B cell (primary cell): ENCODE measurements at regions not wholly inside any gene's neighbourhood (a gene's known extent, or its start where the extent isn't known, plus 50 kb on each side); places are given as distances from the start of the nearest gene placed in this dataset.

ENCODE experiments used
- ATAC-seq: fragments of 200-7000 bp; cut with Tn5 transposase; one replicate; pipeline ENCODE4 v1.10.0; 2021; ENCODE audit warnings: low read depth, mild to moderate bottlenecking, moderate number of reproducible peaks, moderate library complexity
- CTCF ChIA-PET: fragments of 350-600 bp; sonication (Branson Sonifier 250); formaldehyde crosslinking; loops from one replicate; lab custom pipeline; 2021; ENCODE audit warnings: antibody characterized with exemption, inconsistent platforms; lab: Charles Lee
- POLR2A ChIA-PET: fragments of 350-600 bp; sonication (Branson Sonifier 250); formaldehyde crosslinking; loops from one replicate; lab custom pipeline; 2021; ENCODE audit warnings: antibody characterized with exemption; lab: Charles Lee
- DNase-seq: peaks from one replicate; pipeline ENCODE4 v3.0.0; 2013
- H2AFZ ChIP-seq: 2 replicates; pipeline ENCODE4 v1.6.1; 2012; ENCODE audit warnings: mild to moderate bottlenecking, low read depth, low read length; ENCODE audit not compliant: insufficient read depth, poor library complexity, severe bottlenecking
- H3K27ac ChIP-seq, 2 donors: 1 replicate in 1 of 2; 2 replicates in 1 of 2; pipeline ENCODE4 v1.5.1; 2012 to 2013; ENCODE audit warnings: low read length in 2 of 2, mild to moderate bottlenecking in 2 of 2, moderate library complexity in 1 of 2
- H3K27me3 ChIP-seq, 4 experiments: fragments of 200-600 bp in 1 of 4; sonication (generic) in 1 of 4; replicated peaks in 1 of 4; 1 replicate in 2 of 4; 2 replicates in 2 of 4; pipeline versions ENCODE4 v1.6.1 to v1.7.0; 2013 to 2016; ENCODE audit warnings: low read length in 3 of 4, mild to moderate bottlenecking in 2 of 4, mixed read lengths in 1 of 4, moderate library complexity in 1 of 4; ENCODE audit not compliant: insufficient read depth in 4 of 4, control insufficient read depth in 3 of 4; ENCODE audit errors: control extremely low read depth in 1 of 4
- H3K36me3 ChIP-seq, 2 experiments: replicated peaks in 1 of 2; 1 replicate in 1 of 2; 2 replicates in 1 of 2; pipeline versions ENCODE4 v1.6.1 to v1.7.1; 2013; ENCODE audit warnings: low read length in 1 of 2; ENCODE audit not compliant: insufficient read depth in 2 of 2, control insufficient read depth in 1 of 2; ENCODE audit errors: control extremely low read depth in 1 of 2, extremely low read depth in 1 of 2
- H3K4me1 ChIP-seq, 2 donors: fragments of 200-600 bp in 1 of 2; sonication (generic) in 1 of 2; 1 replicate in 1 of 2; 2 replicates in 1 of 2; pipeline versions ENCODE4 v1.5.1 to v1.6.1; 2013 to 2017; ENCODE audit warnings: low read length in 2 of 2; ENCODE audit not compliant: control insufficient read depth in 2 of 2, insufficient read depth in 2 of 2
- H3K4me2 ChIP-seq: replicated peaks from 2 replicates; pipeline ENCODE3; 2012; ENCODE audit warnings: mild to moderate bottlenecking, low read depth, low read length; ENCODE audit not compliant: poor library complexity, severe bottlenecking
- H3K4me3 ChIP-seq, 5 experiments: fragments of 200-600 bp in 1 of 5; sonication (generic) in 1 of 5; 1 replicate in 3 of 5; 2 replicates in 2 of 5; pipeline versions ENCODE4 v1.5.1 to v1.7.0; 2011 to 2016; ENCODE audit warnings: low read length in 4 of 5, mild to moderate bottlenecking in 4 of 5, low read depth in 2 of 5, control low read depth in 1 of 5, moderate library complexity in 1 of 5; ENCODE audit not compliant: insufficient read depth in 1 of 5; ENCODE audit errors: control extremely low read depth in 1 of 5, extremely low read depth in 1 of 5
- H3K79me2 ChIP-seq: fragments of 200-600 bp; sonication (generic); one replicate; pipeline ENCODE4 v1.6.0; 2016; ENCODE audit warnings: low read length; ENCODE audit not compliant: control insufficient read depth, insufficient read depth
- H3K9ac ChIP-seq: fragments of 200-600 bp; sonication (generic); 2 replicates; pipeline ENCODE4 v1.6.1; 2017; ENCODE audit warnings: mild to moderate bottlenecking, low read length, moderate library complexity
- H3K9me3 ChIP-seq, 3 donors: one replicate each; pipeline versions ENCODE4 v1.6.1 to v1.7.1; 2013; ENCODE audit warnings: low read length in 2 of 3; ENCODE audit not compliant: control insufficient read depth in 2 of 3, insufficient read depth in 1 of 3; ENCODE audit errors: control extremely low read depth in 1 of 3
- H4K20me1 ChIP-seq: 2 replicates; pipeline ENCODE4 v1.6.0; 2012; ENCODE audit warnings: mild to moderate bottlenecking, low read length; ENCODE audit not compliant: insufficient read depth, control insufficient read depth, poor library complexity, severe bottlenecking
- H3K27ac Mint-ChIP-seq: one replicate; pipeline ENCODE4 v1.8.0; 2021; ENCODE audit warnings: mixed read lengths
- H3K27me3 Mint-ChIP-seq: one replicate; pipeline ENCODE4 v1.8.0; 2021; ENCODE audit warnings: mixed read lengths
- H3K4me1 Mint-ChIP-seq: one replicate; pipeline ENCODE4 v1.8.0; 2021; ENCODE audit warnings: mixed read lengths
- H3K4me3 Mint-ChIP-seq: one replicate; pipeline ENCODE4 v1.8.0; 2021; ENCODE audit warnings: mixed read lengths
- H3K9me3 Mint-ChIP-seq: one replicate; pipeline ENCODE4 v1.8.0; 2022; ENCODE audit warnings: mixed read lengths; ENCODE audit not compliant: insufficient read depth
- CTCF ChIP-seq: fragments of 200-600 bp; IDR thresholded peaks from one replicate; pipeline ENCODE4 v1.8.0; 2022; ENCODE audit warnings: antibody characterized with exemption, mild to moderate bottlenecking
- EZH2 ChIP-seq: IDR thresholded peaks from 2 replicates; pipeline ENCODE4 v1.6.1; 2012; ENCODE audit warnings: borderline replicate concordance, low read depth, mild to moderate bottlenecking, moderate library complexity, low read length; ENCODE audit not compliant: insufficient read depth, poor library complexity, severe bottlenecking
- WGBS: methylation state at CpG from one replicate; pipeline ENCODE4 v1.1.5; 2013; ENCODE audit warnings: missing lambda C conversion rate; ENCODE audit not compliant: insufficient coverage; 5-methylcytosine and 5-hydroxymethylcytosine counted together
- intact Hi-C: fragments of 100-400 bp; cut with micrococcal nuclease; formaldehyde crosslinking; loops from one replicate; pipeline ENCODE4 v1.10.0; 2022

DNA sequence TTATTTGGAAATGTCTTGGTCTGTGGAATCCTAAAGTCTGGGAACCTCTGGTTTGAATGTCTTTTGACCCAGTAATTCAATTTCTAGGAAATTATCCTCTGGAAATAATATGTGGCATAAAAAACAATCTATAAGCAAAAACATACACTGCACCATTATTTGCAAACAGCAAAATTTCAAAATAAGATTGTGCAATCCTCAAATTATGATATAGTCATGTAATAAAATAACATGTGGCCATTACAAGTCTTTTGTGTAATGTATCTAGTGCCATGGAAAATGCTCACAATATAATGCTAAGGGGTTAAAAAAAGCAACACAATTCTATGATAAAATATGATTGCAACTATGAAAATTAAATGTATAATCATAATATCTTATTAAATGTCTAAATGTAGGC, 312.9 kb upstream of the RUNX1 start:
- TF ChIP-seq CTCF (no peak), EZH2 (no peak)

DNA sequence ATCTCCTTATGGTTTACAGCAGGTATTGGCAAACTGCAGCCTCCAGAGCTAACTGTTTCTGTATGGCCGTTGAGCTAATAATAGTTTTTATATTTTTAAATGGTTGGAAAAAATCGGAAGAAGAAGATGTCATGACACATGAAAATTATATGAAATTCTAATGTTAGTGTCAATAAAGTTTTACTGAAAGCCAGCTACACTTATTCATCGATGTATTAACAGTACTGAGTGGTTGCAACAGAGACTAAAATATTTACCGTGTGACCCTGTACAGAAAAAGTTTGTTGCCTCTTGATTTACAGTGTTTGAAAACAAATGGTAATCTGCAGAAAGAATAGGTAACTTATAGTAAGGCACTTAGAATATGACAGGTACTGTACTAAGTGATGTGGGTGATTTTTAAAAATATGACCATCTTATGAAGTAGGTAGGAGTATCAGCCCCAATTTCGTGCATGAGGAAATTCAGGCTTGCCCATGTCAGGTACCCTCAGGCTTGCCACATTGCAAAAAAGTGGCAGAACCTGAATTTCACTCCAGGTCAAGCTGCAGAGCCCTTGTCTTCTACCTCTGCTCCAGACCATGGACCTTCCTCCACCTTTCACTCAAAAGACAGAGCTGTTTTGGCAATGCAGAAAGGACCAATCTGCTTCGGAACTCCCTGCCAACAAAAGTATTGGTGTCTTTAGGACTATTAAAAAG, 311.9 kb upstream of the RUNX1 start:
- ChIA-PET POLR2A (no interaction called here), CTCF (interaction anchor here (0.6 kb wide), 1 partner anchor 1084 kb away, joined by 5 read pairs; no protein-coding TSS in a partner anchor)
- TF ChIP-seq CTCF, result no peak
- no peak for TF ChIP-seq EZH2
- Histone ChIP-seq H3K9ac (no peak overlapping the region), H3K79me2 (no peaks in the 10 kb centered on the region), H3K4me2 (no peak overlapping the region), H3K4me1 (no peaks in the 10 kb centered on the region), H4K20me1 (no peaks in the 10 kb centered on the region), H3K27me3 (no peaks in the 10 kb centered on the region), H3K36me3 (no peaks in the 10 kb centered on the region), H3K4me3 (no peak overlapping the region), H3K9me3 (no peaks in the 10 kb centered on the region), H2AFZ (no peak overlapping the region), H3K27ac (no peak overlapping the region)
- ATAC-seq (no peak), DNase-seq (no peak)
- Mint-ChIP-seq H3K27me3 (no peaks in the 10 kb centered on the region), H3K27ac (no peak overlapping the region), H3K4me3 (no peak overlapping the region), H3K9me3 (no peaks in the 10 kb centered on the region), H3K4me1 (no peaks in the 10 kb centered on the region)
- WGBS, result 89% methylated on average over 2 of the region's 6 CpGs
- intact Hi-C loops, result no loop called here

More for the DNA sequence above, 312.9 kb upstream of the RUNX1 start:
- H3K36me3 ChIP-seq, result no peaks in the 10 kb centered on the region
- H3K9me3 ChIP-seq, result no peaks in the 10 kb centered on the region
- intact Hi-C loops, result no loop called here
- H3K9me3 Mint-ChIP-seq, result no peaks in the 10 kb centered on the region
- no peaks in the 10 kb centered on the region for H3K4me1 ChIP-seq
- H2AFZ ChIP-seq, result no peak overlapping the region
- H3K79me2 ChIP-seq, result no peaks in the 10 kb centered on the region
- no peak for ATAC-seq
- no peak for DNase-seq
- no peak overlapping the region for H3K4me2 ChIP-seq
- CTCF ChIA-PET, result no interaction called here
- no peaks in the 10 kb centered on the region for H3K27me3 Mint-ChIP-seq
- H3K27me3 ChIP-seq, result no peaks in the 10 kb centered on the region
- H3K4me1 Mint-ChIP-seq, result no peaks in the 10 kb centered on the region
- no peak overlapping the region for H3K4me3 Mint-ChIP-seq
- H3K9ac ChIP-seq, result no peak overlapping the region
- POLR2A ChIA-PET, result no interaction called here
- H3K27ac Mint-ChIP-seq, result no peak overlapping the region
- H3K27ac ChIP-seq, result no peak overlapping the region
- no peak overlapping the region for H3K4me3 ChIP-seq
- no peaks in the 10 kb centered on the region for H4K20me1 ChIP-seq
